HG02759 (cell line): ENCODE measurements at regions not wholly inside any gene's neighbourhood (a gene's known extent, or its start where the extent isn't known, plus 50 kb on each side); places are given as distances from the start of the nearest gene placed in this dataset.
"Not testable (repeated sequence)": the region's sequence is repeated elsewhere in the genome, so short reads cannot be mapped to it uniquely, and the experiment has no call there.

Experiments
- ATAC-seq: cut with Tn5 transposase; IDR thresholded peaks from one replicate; pipeline ENCODE4 v1.9.1; 2021; ENCODE audit warnings: mild to moderate bottlenecking, moderate library complexity; ENCODE audit not compliant: unreplicated experiment

GRCh38 chr2:217597681-217598080 lies 405.1 kb downstream of the TNS1 start:
- no peak for ATAC-seq

DNA sequence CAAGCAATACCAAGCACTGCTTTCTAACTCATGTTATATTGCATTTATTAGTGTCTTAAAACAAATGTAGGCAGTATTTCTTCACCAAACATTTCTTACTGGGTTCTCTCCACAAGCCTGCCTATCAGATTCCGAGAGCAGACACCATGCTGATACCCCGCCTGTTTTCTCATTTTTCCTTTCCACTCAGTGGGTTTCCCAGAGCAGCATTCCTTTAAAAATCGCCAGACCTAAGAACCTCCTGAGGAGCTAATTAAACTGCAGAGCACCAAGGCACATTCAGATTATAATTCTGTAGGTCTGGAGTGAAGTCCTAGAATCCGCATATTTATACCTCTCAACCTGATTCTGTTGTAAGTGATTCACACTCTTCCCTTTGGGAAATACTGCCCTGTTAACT lies 405.6 kb downstream of the TNS1 start:
- ATAC-seq, result no peak

GRCh38 chr2:217593732-217594131 lies 409.1 kb downstream of the TNS1 start:
- ATAC-seq, result peak; percentile 65

DNA sequence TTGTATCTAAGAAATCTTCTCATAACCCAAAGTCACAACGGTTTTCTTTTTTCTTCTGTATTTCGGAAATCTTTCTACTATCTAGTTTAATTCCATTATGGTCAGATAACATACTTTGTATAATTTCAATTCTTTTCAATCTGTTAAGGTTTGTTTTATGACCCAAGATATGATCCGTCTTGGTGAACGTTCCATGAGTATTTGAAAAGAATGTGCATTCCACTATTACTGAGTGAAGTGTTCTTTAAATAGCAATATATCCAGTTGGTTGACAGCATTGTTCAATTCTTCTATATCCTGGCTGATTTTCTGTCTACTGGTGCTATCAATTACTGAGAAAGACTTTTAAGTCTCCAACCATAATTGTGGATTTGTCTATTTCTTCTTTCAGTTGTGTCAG lies 414.5 kb downstream of the TNS1 start:
- ATAC-seq, result no peak

DNA sequence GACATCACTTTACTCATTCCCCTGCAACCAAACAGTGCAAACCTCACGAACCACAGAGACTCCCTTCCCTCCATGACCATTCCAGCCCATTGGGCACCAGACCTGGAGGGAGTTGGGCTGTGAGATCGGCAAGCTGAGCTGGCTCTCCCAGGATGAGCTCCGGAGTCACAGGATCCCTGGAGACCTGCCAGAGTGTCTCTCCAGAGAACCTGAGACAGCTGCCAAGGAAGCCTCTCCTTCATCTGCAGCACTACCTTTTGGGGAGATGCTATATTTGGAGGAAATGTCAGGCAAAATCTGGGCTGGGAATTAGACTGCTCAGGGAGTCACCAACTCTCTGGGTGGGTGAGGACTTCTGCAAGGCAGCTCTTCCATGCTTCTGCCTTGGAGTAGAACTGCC lies 417.4 kb downstream of the TNS1 start:
- ATAC-seq, result no peak

- ATAC-seq, result not testable (repeated sequence)
Observed at GRCh38 chr2:217580407-217580806, 422.4 kb downstream of the TNS1 start.

GRCh38 chr2:217573571-217573970 lies 429.2 kb downstream of the TNS1 start:
- no peak for ATAC-seq

DNA sequence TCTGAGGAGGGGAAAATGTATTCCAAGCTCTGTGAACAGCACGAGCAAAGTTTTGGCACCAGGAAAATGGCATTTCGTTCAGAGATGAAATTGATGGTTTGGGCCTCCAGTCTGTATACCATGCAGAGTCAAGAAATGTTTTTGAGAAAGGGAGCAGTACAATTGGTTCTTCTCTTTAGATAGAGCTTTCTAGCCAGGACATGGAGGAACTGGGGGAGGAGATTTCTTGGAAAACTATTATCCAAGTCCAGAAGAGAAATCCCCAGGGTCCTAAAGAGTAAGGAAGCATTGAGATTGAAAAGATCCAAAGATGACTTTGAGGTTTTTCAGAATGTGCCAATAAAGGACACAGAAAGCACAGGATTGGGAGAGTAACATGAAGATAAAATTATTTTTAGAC lies 432.4 kb downstream of the TNS1 start:
- no peak for ATAC-seq

DNA sequence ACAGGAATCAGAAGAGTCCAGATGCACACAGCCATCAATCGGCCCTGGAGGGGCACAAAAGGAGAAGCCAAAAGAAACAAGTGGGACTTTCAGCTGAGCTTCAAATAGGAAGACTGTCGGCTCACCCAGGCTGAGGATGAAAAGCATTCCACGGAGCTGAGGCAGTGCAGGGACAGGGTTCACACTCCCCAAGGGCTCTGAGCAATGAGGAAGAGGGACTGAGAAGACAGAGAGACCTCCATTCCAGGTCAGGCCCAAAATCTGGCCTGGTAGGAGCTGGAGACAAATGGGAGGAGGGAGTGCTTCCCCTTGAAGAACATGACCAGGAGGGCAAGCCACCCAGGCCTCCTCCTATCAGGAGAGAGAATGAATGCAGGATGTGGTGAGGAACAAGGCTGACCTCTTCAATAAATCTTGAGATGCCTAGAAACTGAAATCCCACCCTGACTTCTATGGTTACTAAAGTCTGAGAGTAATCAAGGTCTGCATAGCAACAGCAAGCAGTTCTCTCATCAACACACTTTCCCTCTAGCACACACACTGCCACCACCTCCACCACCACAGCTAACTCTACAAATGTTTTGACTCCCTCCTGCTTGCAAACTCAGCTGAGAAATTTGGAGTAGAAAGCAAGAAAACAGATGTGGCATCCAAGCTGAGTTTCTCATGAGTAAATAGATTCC lies 434.4 kb downstream of the TNS1 start:
- ATAC-seq, result no peak

GRCh38 chr2:217563565-217563964 lies 439.2 kb downstream of the TNS1 start:
- ATAC-seq, result no peak

DNA sequence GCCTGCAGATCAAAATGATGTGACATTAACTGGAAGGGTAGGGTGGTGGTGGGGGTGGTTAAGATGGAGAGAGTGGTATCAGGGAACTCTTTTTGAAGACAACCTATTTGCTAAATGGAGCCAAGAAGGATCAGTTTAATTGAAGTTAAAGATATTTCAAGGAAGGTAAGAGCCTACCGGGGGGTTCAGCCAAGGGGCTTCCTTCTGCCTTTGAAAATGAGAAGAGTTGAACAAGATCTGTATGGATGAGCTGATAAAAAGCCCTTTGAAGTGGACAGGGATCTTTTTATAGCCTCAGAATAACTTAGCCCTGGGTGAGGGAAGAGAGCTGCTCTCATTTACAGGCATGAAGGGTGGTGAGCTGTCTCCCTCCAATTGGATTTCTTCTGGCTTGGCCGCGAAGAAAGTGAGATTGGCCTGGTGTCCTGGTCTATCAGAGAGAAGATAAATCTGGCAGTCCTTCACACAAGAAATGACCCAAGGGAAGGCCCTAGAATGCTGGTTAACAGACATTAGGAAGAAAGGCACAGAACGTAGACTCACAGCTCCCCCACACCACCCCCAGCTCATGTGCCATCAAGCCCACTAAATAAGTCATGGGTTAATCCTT lies 439.8 kb downstream of the TNS1 start:
- no peak for ATAC-seq

- no peak for ATAC-seq
Observed at GRCh38 chr2:217559084-217559483, 443.7 kb downstream of the TNS1 start.

GRCh38 chr2:217555081-217555876 lies 447.5 kb downstream of the TNS1 start:
- no peak for ATAC-seq

- ATAC-seq, result no peak
Observed at GRCh38 chr2:217553679-217554078, 449.1 kb downstream of the TNS1 start.

DNA sequence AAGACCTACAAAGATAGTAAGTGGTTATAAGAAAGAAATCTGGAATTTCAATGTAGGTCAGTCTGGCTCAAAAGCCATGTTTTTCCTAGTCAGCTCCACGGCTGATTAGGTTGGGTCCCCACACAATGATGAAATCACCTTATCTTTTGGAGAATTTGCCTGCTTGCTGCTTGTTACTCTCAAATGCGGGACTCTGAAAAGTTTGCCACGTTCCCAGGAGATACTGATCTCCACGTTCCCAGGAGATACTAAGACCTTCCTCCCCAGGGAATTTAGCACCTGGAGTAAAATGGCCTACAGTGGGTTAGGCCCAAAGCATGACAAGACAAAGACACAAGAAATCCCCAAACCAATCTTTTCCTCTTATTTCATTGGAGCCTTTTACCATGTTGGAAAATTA lies 449.6 kb downstream of the TNS1 start:
- ATAC-seq, result no peak

- no peak for ATAC-seq
Observed at GRCh38 chr2:217552081-217552480, 450.7 kb downstream of the TNS1 start.

GRCh38 chr2:217551252-217551899 lies 451.4 kb downstream of the TNS1 start:
- no peak for ATAC-seq

DNA sequence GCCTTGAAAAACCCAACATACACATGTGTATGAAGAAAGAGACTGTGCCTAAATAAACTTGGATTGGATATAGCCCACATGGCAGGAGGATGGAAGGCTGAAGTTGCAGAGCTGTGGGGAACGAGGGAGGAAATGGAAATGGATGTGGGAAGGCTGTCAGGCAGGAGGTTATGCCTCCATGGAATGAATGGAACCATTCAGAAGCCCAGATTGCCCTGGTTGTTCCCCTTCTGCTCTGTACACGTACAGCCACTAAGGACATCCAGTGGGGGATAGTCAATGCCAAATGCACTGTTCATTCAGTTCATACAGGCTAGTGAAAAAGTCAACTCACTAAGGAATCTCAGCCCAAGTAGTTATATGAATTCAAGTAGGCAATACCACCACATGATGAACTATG lies 463.7 kb downstream of the TNS1 start:
- no peak for ATAC-seq

DNA sequence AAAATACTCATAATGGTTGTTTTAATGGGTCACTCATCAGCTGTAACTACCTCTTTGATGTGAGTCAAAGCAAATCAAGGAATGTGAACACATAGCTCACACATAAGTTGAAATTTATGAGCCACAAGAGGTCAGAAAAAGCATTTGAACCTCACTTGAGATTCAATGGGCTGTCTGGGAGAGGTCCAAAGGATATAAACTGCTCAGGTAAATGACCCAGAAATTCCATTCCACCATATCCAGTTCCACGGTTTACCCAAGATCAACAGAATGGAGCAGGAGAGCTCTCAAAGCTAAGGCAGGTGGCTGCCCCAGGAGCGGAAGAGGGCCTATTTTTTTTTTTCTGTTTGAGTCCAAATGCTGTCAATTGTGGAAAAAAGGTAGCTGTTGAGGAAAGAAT lies 464.1 kb downstream of the TNS1 start:
- no peak for ATAC-seq

DNA sequence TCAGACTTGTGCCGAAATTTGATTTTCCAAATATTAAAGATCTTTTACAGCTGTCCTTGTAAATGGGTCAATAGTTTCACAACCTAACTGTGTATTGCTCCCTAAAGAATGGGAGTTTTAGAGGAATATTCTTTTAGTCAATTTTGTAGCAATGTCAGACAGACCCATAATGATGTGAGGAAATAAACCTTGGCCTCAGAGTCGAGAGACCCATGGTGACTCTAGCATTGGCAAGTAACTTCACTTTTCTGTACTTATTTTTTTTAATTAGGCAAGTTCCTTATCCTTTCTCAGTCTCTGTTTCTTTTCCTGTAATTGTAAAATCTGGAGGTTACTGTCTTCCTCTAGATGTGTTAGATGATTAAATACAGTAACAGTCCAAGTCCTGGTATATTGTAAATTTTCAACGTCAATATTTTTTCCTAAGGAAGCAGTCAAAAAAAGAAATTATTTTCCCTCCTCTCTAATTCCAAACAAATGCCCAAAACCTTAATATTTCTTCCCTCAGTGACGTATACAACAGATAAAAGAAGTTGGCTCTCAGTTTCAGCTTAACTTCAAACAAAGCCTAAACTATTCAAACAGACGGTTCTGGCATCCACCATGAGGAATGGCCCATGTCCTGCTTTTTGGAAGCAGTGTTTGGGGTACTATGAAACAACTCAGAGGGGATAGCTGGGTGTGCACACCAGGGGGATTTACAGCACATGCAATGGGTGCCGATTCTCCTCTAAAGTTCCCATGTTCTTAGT lies 466.7 kb downstream of the TNS1 start:
- ATAC-seq, result no peak
